Type B pancreatic cell (in vitro differentiated cells): ENCODE measurements at regions not wholly inside any gene's neighbourhood (a gene's known extent, or its start where the extent isn't known, plus 50 kb on each side); places are given as distances from the start of the nearest gene placed in this dataset.

Experiments
- DNase-seq: peaks from one replicate; pipeline ENCODE4 v3.0.0; 2021; ENCODE audit warnings: mixed read lengths; ENCODE audit not compliant: unreplicated experiment; ENCODE audit errors: extremely low spot score
- H3K27ac Mint-ChIP-seq: 2 replicates; pipeline ENCODE4 v1.8.0; 2021; ENCODE audit warnings: mild to moderate bottlenecking, mixed read lengths
- H3K27me3 Mint-ChIP-seq: 2 replicates; pipeline ENCODE4 v1.8.0; 2021; ENCODE audit warnings: mixed read lengths
- H3K36me3 Mint-ChIP-seq: 2 replicates; pipeline ENCODE4 v1.8.0; 2021; ENCODE audit warnings: mixed read lengths
- H3K4me1 Mint-ChIP-seq: one replicate; pipeline ENCODE4 v1.8.0; 2021; ENCODE audit warnings: mixed read lengths; ENCODE audit not compliant: unreplicated experiment
- H3K4me3 Mint-ChIP-seq: 2 replicates; pipeline ENCODE4 v1.8.0; 2021; ENCODE audit warnings: mild to moderate bottlenecking, mixed read lengths
- H3K9me3 Mint-ChIP-seq: 2 replicates; pipeline ENCODE4 v1.8.0; 2021; ENCODE audit warnings: mixed read lengths
- CTCF ChIP-seq: fragments of 200-600 bp; sonication (generic); conservative IDR thresholded peaks from 2 replicates; pipeline ENCODE4 v1.5.0; 2021; ENCODE audit warnings: antibody characterized with exemption, mild to moderate bottlenecking

- no peak for DNase-seq
- Mint-ChIP-seq H3K36me3 (no peaks in the 10 kb centered on the region), H3K27me3 (no peaks in the 10 kb centered on the region), H3K9me3 (no peaks in the 10 kb centered on the region), H3K27ac (no peak overlapping the region), H3K4me1 (no peaks in the 10 kb centered on the region), H3K4me3 (no peak overlapping the region)
- no peak for TF ChIP-seq CTCF
These were observed 1063.8 kb upstream of the CDH8 start for GRCh38 chr16:63100082-63100481.

GRCh38 chr16:63096857-63097256, 1060.6 kb upstream of the CDH8 start:
- H3K4me1 Mint-ChIP-seq = no peaks in the 10 kb centered on the region
- H3K4me3 Mint-ChIP-seq = no peak overlapping the region
- no peak overlapping the region for H3K27ac Mint-ChIP-seq
- no peak for DNase-seq
- H3K36me3 Mint-ChIP-seq = no peaks in the 10 kb centered on the region
- H3K27me3 Mint-ChIP-seq = no peaks in the 10 kb centered on the region
- TF ChIP-seq CTCF = no peak
- no peaks in the 10 kb centered on the region for H3K9me3 Mint-ChIP-seq

GRCh38 chr16:63092736-63093135, 1056.5 kb upstream of the CDH8 start:
- Mint-ChIP-seq H3K27me3 (no peaks in the 10 kb centered on the region), H3K4me1 (no peaks in the 10 kb centered on the region), H3K4me3 (no peak overlapping the region), H3K27ac (no peak overlapping the region), H3K36me3 (no peaks in the 10 kb centered on the region), H3K9me3 (no peaks in the 10 kb centered on the region)
- DNase-seq = no peak
- no peak for TF ChIP-seq CTCF

- no peaks in the 10 kb centered on the region for H3K36me3 Mint-ChIP-seq
- no peak for DNase-seq
- no peaks in the 10 kb centered on the region for H3K9me3 Mint-ChIP-seq
- no peaks in the 10 kb centered on the region for H3K4me1 Mint-ChIP-seq
- H3K27me3 Mint-ChIP-seq = no peaks in the 10 kb centered on the region
- TF ChIP-seq CTCF = no peak
- H3K4me3 Mint-ChIP-seq = no peak overlapping the region
- H3K27ac Mint-ChIP-seq = no peak overlapping the region
These were observed 1045.9 kb upstream of the CDH8 start for GRCh38 chr16:63082101-63082500.

- Mint-ChIP-seq H3K9me3 (no peaks in the 10 kb centered on the region), H3K36me3 (no peaks in the 10 kb centered on the region), H3K27me3 (no peaks in the 10 kb centered on the region), H3K4me3 (no peak overlapping the region), H3K27ac (no peak overlapping the region), H3K4me1 (no peaks in the 10 kb centered on the region)
- no peak for TF ChIP-seq CTCF
- DNase-seq = no peak
These were observed 1044.5 kb upstream of the CDH8 start for GRCh38 chr16:63080746-63081145.

- no peaks in the 10 kb centered on the region for H3K4me1 Mint-ChIP-seq
- no peak for DNase-seq
- H3K4me3 Mint-ChIP-seq = no peak overlapping the region
- no peak for TF ChIP-seq CTCF
- H3K27ac Mint-ChIP-seq = no peak overlapping the region
- H3K9me3 Mint-ChIP-seq = no peaks in the 10 kb centered on the region
- H3K27me3 Mint-ChIP-seq = no peaks in the 10 kb centered on the region
- H3K36me3 Mint-ChIP-seq = no peaks in the 10 kb centered on the region
These were observed 1032.8 kb upstream of the CDH8 start for GRCh38 chr16:63069047-63069446.
